ENCODE measurements at regions not wholly inside any gene's neighbourhood (a gene's known extent, or its start where the extent isn't known, plus 50 kb on each side); places are given as distances from the start of the nearest gene placed in this dataset.
"Not testable (repeated sequence)": the region's sequence is repeated elsewhere in the genome, so short reads cannot be mapped to it uniquely, and the experiment has no call there.

DNA sequence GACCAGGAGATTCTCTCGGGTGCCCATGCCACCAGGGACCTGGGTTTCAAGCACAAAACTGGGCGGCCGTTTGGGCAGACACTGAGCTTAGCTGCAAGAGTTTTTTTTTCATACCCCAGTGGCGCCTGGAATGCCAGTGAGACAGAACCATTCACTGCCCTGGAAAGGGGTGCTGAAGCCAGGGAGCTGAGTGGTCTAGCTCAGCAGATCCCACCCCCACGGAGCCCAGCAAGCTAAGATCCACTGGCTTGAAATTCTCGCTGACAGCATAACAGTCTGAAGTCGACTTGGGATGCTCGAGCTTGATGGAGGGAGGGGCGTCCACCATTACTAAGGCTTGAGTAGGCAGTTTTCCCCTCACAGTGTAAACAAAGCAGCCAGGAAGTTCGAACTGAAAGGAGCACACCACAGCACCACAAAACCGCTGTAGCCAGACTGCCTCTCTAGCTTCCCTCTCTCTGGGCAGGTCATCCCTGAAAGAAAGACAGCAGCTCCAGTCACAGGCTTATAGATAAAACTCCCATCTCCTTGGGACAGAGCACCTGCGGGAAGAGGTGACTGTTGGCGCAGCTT, 157.7 kb downstream of the GIPC2 start:
- DNase-seq (ENCODE audit: low read depth, low spot score); in situ Hi-C loops (cut with HindIII; ENCODE audit: low pct_unique_long_range_greater_than_20kb, low sequenced_read_pairs): not testable (repeated sequence)

DNA sequence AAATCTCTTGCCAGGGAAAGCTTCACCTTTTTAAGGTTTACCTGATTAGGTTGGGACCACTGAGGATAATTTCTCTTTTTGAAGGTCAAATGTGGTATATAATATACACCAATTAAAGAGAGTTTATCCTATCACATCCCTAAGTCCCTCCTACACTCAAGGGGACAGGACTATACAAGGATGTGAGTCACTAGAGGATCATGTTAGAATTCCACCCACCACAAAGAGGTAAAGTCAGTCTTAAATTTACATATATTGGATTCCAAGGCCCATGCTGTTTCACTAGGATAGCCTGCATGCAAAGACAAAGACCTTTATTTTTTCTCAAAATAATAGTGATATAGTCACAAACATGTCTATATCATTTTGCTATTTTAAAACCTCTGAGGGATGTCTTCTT, 164.4 kb downstream of the GIPC2 start:
- in situ Hi-C loops (cut with HindIII; ENCODE audit: low pct_unique_long_range_greater_than_20kb, low sequenced_read_pairs) = no loop called here
- no peak for DNase-seq (ENCODE audit: low read depth, low spot score)

DNA sequence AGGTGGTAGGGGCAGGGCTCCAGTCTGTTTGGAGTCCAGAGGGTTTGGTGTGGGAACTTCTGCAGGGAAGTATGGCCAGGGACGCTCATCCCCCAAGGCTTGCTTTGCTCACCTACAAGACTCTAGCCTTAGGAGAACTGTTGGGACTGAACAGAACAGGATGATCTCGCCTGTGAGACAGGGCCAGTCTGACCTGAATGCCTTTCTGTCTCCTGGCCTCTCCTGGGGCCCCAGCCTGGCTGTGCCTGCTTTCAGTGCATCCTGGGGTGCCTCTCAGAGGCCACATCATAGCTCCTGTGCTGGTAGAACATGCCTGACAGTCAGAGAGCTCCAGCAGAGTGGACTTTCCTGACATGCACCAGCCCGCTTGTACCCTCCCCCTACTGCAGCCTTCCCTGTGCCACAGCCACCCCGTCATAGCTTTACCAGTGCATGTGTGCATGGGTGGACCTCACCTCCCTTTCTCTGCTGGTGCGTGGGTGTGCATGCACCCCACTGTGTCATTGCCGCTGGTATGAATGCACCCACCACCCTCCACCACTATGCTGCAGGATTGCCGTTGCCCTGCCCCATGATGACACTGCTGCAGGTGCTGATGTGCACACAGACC, 165.8 kb downstream of the GIPC2 start:
- DNase-seq (ENCODE audit: low read depth, low spot score) = no peak
- in situ Hi-C loops (cut with HindIII; ENCODE audit: low pct_unique_long_range_greater_than_20kb, low sequenced_read_pairs) = no loop called here

DNA sequence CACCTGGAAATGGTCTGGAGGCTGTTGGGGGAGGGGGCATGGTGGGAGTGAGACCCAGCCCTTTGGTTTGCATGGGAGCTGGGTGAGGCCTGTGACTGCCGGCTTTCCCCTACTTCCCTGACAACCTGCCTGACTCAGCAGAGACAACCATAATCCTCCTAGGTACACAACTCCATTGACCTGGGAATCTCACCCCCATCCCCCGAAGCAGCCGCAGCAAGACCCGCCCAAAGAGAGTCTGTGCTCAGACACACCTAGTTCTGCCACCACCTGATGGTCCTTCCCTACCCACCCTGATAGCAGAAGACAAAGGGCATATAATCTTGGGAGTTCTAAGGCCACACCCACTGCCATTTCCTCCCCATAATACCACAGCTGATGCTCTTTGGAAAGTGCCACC, 168.6 kb downstream of the GIPC2 start:
- in situ Hi-C loops (cut with HindIII; ENCODE audit: low pct_unique_long_range_greater_than_20kb, low sequenced_read_pairs) = no loop called here
- DNase-seq (ENCODE audit: low read depth, low spot score) = no peak

GRCh38 chr1:78222225-78222959, 176.6 kb downstream of the GIPC2 start:
- in situ Hi-C loops (cut with HindIII; ENCODE audit: low pct_unique_long_range_greater_than_20kb, low sequenced_read_pairs) = no loop called here
- no peak for DNase-seq (ENCODE audit: low read depth, low spot score)

DNA sequence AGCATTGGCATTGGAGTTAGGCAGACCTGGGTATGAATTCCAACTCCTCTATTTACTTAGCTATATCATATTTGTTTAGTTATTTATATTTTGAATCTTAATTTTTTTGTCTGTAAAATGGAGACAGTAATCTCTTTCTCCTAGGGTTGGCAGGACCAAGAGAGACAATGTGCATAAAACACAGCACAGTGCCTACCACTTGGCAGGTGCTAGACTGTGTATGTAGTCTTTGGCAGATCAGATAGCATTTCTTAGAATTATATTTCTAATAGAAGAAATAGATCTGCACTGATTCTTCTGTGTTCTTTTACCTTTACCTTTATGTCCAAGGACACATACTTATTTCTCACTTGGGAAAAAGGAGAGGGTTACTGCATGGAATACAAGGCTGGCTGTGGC, 177.2 kb downstream of the GIPC2 start:
- in situ Hi-C loops (cut with HindIII; ENCODE audit: low pct_unique_long_range_greater_than_20kb, low sequenced_read_pairs) = no loop called here
- DNase-seq (ENCODE audit: low read depth, low spot score) = no peak

GRCh38 chr1:78223417-78224215, 177.8 kb downstream of the GIPC2 start:
- DNase-seq (ENCODE audit: low read depth, low spot score) = no peak

DNA sequence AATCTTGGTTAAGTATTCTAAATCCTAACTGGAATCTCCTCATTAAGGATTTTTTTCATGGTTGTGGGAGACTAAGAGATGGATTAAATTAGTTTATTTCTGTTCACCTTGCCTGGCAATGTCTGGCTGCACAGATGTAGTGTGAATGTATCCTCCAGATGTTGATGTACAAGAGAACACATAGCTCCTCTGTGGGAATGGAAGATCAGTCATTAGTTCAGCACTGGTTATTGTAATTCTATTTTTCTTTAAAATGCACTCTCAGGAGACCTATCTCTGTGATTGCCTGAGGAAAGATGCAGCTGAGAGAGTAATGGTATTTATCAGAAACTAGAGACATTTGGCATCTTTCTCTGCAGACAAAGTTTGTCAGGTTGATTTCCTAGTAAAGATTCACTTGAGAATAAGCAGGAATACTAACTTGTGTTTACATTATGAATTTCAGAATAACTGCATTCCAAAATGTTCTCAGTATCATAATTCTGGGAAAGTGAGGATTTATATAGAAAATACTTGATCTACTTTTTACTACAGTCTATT, 178.6 kb downstream of the GIPC2 start:
- no peak for DNase-seq (ENCODE audit: low read depth, low spot score)
- in situ Hi-C loops (cut with HindIII; ENCODE audit: low pct_unique_long_range_greater_than_20kb, low sequenced_read_pairs) = no loop called here

More at GRCh38 chr1:78223417-78224215, 177.8 kb downstream of the GIPC2 start:
- in situ Hi-C loops (cut with HindIII; ENCODE audit: low pct_unique_long_range_greater_than_20kb, low sequenced_read_pairs) = no loop called here

- DNase-seq (ENCODE audit: low read depth, low spot score) = no peak
These were observed 179.2 kb downstream of the GIPC2 start for GRCh38 chr1:78224861-78225552.

DNA sequence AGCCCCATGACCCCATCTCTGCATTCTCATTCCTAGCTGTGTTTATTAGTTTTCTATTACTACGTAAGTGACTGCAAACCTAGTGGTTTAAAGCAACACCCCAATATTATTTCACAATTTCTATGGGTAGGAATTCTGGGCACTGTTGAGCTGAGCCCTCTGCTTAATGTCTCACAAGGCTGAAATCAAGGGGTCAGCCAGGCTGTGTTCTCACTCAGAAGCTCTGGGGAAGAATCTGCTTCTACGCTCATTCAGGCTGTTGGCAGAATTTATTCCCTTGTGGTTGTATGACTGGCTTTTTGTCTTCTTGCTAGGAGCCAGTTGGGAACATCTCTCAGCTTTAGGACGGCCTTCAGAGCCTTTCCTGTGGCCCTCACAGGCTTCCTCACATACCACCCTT, 181.0 kb downstream of the GIPC2 start:
- no peak for DNase-seq (ENCODE audit: low read depth, low spot score)

More at GRCh38 chr1:78224861-78225552, 179.2 kb downstream of the GIPC2 start:
- in situ Hi-C loops (cut with HindIII; ENCODE audit: low pct_unique_long_range_greater_than_20kb, low sequenced_read_pairs) = no loop called here

GRCh38 chr1:78227705-78228635, 182.2 kb downstream of the GIPC2 start:
- in situ Hi-C loops (cut with HindIII; ENCODE audit: low pct_unique_long_range_greater_than_20kb, low sequenced_read_pairs) = no loop called here

More for the DNA sequence above, 181.0 kb downstream of the GIPC2 start:
- in situ Hi-C loops (cut with HindIII; ENCODE audit: low pct_unique_long_range_greater_than_20kb, low sequenced_read_pairs) = no loop called here

DNA sequence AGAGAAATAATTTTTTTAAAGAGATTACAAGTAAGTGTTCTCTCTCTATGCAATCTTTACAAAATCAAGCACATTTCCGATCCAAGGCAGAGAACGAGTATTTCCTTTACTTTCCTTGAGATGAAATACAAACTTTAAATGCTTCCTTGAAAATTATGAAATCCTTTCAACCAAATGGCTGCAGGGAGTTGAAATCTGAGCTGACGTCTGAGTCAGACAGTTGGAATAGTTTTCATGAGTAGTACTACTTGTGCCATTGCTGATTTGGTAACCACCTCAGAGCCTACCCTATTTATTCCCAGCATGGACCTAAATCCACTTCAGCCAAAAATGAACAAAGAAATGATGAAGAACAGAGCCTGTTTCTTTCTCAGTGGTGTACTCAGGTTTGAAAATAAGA, 183.6 kb downstream of the GIPC2 start:
- in situ Hi-C loops (cut with HindIII; ENCODE audit: low pct_unique_long_range_greater_than_20kb, low sequenced_read_pairs) = no loop called here
- DNase-seq (ENCODE audit: low read depth, low spot score) = no peak

More at GRCh38 chr1:78227705-78228635, 182.2 kb downstream of the GIPC2 start:
- DNase-seq (ENCODE audit: low read depth, low spot score) = no peak

- DNase-seq (ENCODE audit: low read depth, low spot score) = no peak
- in situ Hi-C loops (cut with HindIII; ENCODE audit: low pct_unique_long_range_greater_than_20kb, low sequenced_read_pairs) = no loop called here
These were observed 185.7 kb downstream of the GIPC2 start for GRCh38 chr1:78231477-78231876.

DNA sequence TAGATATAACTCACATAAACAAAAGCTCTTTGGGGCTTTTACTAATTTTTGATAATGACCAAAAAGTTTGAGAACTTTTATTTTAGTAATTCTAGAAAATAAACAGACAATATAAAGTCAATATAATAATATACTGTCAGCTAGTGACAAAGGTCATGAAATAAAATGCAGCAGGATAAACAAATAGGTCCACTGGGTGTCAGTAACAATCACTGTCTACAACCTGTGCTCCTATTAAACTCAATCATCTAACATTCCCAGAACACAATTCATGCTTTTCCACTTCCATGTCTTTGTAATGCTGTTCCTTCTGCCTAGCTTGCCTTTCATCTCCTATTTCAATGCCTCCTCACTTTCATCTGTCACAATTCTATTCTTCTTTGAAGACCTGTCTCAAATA, 186.1 kb downstream of the GIPC2 start:
- in situ Hi-C loops (cut with HindIII; ENCODE audit: low pct_unique_long_range_greater_than_20kb, low sequenced_read_pairs) = no loop called here
- no peak for DNase-seq (ENCODE audit: low read depth, low spot score)

GRCh38 chr1:78232630-78233029, 186.9 kb downstream of the GIPC2 start:
- in situ Hi-C loops (cut with HindIII; ENCODE audit: low pct_unique_long_range_greater_than_20kb, low sequenced_read_pairs) = no loop called here
- no peak for DNase-seq (ENCODE audit: low read depth, low spot score)

DNA sequence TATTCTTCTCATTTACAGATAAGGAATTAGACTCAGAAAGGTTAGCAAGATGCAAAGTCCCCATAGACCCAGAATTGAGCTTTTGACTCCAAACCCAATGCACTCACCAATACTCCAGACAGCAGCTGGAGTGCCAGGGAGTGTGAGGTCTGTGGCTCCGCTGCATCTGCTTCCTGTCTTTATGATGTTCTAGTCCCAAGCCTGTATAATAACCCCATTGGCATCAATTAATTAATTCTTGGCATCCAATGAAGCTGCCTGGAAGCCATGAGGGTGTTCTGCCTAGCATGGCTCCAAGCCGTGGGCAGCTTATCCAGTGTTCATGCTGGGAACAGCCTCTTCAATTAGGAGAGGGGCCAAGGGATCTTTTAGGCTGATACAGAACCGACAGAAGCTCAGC, 188.7 kb downstream of the GIPC2 start:
- DNase-seq (ENCODE audit: low read depth, low spot score) = no peak
- in situ Hi-C loops (cut with HindIII; ENCODE audit: low pct_unique_long_range_greater_than_20kb, low sequenced_read_pairs) = no loop called here

Measured in SK-MEL-5 (cell line).